HG02970 (cell line): ENCODE measurements at regions not wholly inside any gene's neighbourhood (a gene's known extent, or its start where the extent isn't known, plus 50 kb on each side); places are given as distances from the start of the nearest gene placed in this dataset.

Experiments used
- ATAC-seq: cut with Tn5 transposase; IDR thresholded peaks from one replicate; pipeline ENCODE4 v1.9.1; 2021; ENCODE audit warnings: mild to moderate bottlenecking, moderate library complexity, moderate number of reproducible peaks; ENCODE audit not compliant: unreplicated experiment, low FRiP score

DNA sequence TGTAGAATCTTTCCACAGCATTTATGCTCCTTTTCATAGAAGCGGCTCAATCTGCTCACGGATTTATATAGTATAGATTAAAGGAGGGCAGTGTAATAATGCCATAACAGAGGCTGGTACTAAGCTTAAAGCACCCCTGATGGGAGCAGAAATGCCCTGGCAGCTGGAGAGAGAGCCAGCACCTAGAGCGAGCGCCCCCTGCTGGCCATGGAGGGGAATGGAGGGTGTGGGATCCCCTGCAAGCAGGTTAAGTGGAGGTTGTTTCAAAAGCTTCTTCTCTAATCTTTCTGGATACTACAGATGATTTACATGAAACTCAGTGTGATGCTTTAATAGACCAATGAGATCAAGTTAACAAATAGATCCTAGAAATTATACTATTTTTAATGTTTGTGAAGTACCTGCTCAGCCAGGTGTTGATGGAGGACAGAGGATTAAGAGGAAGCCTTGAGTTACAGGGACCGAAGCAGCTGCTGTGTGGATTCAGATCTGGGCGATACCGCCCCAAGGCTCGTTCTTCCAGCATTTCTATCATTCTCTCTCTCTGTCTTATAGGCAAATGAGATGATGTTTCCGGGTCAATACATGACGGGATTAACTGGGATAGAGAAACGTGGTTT is 1519.3 kb upstream of the TMEM132C start:
- ATAC-seq: no peak

DNA sequence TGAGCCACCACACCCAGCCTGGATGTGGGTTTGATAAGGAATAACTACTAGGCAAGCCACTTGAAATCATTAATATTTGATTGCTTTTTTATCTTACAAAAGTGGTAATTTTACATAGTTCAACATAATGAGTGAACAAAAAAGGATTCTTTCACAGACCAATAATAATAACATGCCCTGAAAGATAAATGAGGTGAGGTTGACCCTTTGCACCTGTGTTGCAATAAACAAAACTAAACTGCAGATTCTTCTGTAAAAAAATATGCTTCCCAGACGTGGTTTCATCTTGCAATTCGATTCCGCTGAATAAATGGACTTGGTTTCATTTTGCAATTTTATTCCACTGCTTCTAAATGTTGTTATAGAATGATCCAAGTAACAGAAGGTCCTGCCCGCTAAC is 1514.9 kb upstream of the TMEM132C start:
- ATAC-seq: no peak

DNA sequence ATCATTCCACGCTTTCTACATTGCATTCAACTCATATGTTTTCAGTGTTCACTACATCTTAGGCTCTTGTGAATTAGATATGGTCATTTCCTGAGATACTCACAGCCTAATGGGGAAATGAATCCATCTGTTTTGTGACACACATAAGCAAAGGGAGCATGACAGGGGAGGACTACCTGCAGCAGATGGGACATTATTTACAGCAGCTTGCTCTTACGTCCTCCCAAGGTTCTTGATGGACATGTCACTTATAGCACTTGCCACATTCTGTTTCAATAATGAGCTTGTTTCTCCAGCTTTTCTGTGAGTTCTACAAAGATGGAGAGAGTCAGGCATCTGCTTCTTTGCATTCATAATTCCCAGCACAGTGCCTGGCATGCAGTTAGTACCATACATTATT is 1509.6 kb upstream of the TMEM132C start:
- no peak for ATAC-seq

DNA sequence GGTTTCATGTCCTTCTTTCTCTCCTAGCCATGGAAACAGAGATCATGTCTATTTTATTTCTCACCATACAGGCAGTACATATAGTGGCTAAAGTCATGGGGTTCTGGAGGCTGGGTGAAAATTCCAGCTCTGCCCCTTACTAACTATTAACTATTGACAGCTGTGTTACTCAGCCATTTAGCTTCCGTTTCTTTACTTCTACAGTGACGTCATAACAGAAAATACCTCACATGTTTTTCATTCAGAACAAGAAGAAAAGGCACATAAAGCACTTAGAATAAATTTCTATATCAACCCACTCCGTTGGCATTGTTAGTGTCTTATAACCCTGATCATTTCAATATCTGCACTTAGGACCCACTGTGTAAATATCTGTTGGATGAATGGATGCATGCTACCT is 1506.9 kb upstream of the TMEM132C start:
- no peak for ATAC-seq

DNA sequence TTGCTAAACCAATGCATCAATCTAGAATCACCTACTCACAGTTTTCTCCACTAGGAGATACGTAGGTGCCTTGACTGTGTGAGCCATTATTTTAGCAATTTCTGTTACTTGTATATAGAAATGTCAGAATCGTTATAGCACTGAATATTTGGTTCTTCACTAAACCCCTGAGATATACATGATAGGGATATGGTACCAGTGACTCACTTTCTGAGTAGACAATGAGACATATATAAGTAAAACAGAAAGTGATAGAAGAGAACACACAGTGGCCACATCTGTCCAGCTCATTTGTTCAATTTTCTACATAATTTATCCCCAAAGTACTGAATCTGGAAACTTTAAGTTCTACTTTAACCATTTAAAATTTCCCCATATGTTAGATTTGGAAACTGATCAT is 1505.5 kb upstream of the TMEM132C start:
- ATAC-seq: no peak

DNA sequence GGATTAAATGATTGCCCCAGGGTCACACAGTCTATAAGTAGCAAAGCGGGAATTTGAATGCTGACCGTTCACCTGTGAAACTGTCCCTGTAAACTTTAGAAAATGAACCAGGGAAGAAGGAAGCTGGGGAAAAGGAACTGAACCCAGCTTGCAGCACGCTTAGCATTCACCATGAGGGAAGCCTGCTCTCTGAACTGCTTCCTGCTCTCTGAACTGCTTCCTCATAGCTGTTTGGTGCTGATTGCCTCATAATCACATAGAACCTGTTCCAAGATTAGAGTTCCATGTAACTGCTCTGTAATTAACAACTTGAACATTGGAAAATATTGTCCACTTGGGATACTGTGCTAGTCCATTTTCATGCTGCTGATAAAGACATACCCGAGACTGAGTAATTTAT is 1504.8 kb upstream of the TMEM132C start:
- no peak for ATAC-seq

DNA sequence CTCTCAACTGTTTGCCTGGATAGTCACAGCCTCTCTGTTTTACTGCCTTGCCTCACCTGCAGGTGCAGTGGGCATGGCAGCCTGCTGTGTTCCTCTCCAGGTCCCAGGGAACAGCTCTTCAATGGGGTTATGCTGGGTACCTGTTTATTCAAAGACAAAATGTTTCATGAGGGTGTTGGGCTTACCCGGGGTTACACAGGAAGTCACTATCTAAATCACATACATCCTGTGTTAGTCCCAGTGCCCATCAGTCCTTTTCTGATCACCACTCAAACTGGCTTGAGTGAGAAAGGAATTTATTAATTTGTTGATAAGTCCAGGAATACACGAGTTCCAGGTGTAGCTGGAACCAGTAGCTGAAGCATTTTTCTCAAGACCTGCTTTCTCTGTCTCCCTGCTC is 1503.6 kb upstream of the TMEM132C start:
- no peak for ATAC-seq

DNA sequence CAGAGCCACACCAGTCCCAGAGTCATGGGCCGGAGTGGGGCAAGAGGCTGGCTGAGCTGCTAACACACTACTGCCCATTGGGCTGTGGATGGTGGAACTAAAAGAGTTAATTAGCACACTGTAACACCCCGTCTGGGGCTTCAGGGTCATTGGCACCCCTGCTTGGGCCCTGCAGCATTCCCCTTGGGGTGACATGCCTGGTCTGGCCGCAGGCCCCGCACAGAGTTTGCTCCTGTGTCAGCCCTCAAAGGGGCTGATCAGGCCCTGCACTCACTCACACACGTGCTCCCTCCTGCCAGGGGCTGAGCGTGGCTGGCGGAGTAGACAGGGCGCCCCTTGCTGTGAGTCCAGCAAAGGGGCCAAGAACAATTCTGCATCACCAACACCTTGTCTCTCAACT is 1499.6 kb upstream of the TMEM132C start:
- no peak for ATAC-seq

DNA sequence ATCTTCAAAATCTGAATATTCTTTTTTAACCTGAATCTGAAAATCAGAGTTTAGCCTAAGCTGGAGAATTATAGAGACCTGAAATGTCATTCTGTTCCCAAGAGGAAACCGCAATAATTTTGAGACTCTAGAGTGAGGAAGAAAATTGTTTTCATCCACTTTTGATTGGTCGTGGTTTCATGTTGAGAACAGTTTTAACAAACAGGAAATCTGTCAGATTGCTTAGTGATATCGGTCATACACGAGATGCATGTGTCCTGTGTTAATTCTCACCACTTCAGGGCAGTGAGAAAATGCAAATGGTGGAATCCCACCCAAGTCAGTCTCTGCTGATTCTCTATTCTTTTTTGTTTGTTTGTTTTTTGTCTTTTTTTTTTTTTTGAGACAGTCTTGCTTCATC is 1498.5 kb upstream of the TMEM132C start:
- ATAC-seq: no peak

DNA sequence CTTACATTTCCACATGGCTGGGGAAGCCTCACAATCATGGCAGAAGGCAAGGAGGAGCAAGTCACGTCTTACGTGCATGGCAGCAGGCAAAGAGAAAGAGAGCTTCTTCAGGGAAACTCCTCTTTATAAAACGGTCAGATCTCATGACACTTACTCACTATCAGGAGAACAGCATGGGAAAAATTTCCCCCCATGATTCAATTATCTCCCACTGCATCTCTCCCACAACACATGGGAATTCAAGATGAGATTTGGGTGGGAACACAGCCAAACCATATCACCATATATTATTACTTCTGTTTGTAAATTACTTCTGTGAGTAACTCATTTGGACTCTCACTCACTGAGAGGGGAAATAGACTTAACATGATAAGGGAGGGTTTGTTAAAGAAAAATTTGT is 1496.8 kb upstream of the TMEM132C start:
- no peak for ATAC-seq

DNA sequence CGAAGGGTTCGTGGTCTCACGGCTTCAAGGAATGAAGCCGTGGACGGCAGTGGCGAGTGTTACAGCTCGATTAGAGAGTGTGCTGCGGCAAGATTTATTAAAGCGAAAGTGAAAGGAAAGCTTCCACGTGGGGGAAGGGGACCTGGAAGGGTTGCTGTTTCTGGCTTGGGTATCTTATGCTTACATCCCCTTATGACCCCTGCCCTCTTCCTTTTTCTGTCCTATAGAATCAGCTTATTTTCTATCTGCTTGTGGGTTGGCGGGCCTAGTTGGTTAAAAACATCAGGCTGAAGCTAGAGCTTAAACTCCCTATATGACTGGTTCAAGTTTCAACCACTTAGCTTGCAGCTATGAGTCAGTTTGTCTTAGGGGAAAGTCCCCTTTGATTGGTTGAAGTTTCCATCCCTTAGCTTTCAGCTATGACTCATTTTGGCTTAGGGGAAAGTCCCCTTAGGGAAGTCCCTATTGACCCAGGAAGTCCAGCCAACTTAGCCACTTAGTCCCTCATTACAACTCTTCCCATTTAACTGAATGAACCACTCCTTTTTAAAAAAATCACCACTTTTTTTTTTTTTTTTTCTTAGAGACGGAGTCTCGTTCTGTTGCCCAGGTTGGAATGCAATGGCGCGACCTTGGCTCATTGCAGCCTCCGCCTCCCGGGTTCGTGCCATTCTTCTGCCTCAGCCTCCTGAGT is 1494.7 kb upstream of the TMEM132C start:
- peak; percentile 90 for ATAC-seq

DNA sequence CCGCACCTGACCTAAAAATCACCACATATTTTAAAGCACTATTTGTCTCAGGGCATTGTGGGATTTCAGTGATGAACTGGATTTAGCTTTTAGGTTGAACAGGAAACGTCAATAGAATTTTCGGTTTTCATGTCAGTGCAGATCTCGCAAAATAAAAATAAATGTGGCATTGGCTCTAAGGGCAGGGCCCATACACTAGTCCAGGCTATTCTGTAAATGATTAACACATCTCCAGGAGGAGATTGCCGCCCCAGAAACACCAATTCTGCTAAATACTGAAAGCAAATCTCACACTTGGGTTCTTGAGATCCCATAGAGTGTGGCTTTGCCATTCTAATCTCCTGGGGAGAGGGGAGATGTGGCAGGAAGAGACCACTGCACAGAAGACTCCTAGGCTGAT is 1494.0 kb upstream of the TMEM132C start:
- no peak for ATAC-seq

DNA sequence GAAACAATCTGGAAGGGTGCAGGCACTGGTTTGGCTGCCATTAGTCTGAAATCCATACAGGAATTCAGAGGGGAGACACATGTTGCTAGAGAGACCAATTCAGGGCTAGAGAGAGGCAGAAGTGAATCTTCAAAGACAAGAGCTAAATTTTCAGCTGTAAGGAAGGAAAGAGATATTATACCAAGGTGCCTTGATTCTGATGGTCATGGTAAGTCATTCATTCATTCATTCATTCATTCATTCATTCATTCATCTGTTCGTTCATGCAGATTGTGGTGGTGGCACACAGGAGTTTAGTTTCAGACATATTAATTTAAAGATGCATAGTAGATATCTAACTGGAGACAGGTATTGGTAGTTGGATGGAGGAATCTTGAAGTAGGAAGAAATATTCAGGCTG is 1493.5 kb upstream of the TMEM132C start:
- ATAC-seq: no peak

DNA sequence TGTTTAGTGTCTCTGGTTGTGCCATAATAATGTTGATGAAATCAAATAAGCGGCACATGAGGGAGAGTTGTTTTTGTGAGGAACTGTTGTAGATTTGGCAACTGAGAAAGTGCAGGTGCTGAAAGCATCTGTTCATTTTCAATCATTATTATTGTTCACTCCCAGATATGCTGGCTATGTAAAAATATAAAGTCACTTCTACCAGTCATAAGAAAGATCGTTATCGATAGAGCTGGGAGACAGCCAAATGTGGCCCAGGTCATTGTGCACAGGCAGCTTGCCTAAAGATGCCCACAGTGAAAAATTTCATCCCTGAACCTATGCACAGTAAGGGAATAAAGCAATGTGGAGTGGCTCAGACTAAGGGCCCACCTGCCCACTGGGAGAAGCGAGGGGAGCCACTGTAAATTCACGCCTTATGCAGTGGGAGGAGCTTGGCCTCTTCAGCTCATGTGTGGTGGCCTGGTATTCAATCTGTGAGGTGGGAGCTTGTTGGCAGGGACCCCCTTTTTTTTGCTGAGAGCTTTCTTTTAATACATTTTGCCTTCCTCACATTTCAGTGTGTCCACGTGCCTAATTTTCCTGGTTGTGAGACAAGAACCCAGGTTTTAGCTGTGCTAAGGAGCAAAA is 1490.8 kb upstream of the TMEM132C start:
- ATAC-seq: no peak

DNA sequence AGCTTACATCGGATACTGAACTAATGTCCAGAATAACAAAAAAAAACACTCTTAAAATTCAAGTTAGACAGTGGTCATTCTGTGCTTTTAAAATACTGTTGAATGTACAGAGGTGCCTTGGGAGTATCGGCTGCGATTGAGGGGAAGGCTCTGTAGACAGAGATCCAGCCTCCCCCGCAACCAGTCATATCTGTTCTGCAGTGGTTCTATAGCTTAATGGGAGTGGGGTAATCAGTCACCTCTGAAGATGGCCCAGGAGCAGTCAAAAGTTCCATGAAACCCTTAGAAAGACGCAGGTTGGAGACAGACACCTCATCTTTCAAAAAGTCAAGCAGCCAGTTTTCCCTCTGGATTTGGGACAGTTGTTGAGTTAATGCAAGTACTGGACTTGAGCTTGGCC is 1486.6 kb upstream of the TMEM132C start:
- no peak for ATAC-seq

DNA sequence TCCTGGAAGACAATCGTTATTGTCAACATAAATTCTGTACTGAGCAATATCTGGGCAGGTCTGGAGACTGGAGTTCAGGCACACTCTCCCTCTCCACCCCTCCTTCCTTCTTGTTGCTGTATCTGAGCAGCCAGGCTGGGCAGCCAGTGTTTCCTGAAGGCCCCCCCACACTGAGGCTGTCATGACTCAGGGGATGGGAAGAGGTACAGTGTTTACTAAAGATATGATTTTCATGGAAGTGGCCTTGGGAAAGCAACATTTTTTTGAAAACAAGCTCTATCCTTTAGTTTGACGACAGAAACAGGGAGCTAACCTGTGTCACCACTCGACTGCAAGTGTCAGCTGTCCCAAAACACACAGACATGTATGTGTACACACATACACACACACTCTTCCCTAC is 1485.4 kb upstream of the TMEM132C start:
- ATAC-seq: no peak

DNA sequence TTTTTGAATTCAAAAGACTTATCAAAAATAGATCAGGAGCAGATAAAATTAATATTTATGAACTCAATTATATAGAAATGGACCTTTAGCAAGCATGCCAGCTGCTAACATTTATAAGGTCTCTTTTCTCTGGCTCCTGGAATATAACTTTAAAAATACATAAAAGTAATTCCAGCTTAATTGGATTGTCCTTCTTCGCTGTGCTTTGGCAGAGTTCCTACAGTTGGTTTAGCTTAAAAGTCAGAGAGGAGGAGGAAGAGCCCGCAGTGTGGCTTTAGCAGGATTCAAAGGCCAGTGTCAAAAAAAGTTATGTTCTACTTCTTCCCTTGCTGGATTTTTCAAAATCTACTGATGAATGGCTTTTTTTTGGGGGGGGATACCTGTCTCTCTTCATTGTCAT is 1484.9 kb upstream of the TMEM132C start:
- no peak for ATAC-seq

DNA sequence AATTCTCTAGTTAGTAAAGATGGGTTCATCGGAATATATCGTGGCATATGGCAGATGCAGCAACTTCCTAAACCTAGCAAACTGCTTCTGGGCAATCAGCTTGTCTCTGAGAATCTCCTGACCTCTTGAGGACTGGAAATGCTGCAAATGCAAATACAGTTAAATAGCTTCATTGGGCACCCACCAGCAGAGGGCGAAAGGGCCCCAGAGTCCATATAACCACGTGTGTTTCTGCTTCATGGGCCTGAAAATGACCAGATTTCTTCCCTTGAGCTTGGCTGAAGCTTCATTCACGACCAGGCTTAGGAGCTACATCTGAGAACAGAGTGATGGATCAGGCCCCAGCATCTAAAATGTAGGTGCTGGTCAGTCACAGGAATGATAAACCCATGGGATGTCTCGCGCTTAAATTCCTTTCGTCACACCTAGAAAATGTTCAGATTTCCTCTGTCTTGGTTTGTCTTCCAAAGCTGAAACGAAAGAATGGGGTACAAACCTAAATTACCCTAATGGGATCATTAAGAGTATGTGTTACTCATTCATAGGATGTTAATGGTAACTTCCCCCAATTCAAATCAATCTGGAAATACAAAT is 1482.5 kb upstream of the TMEM132C start:
- no peak for ATAC-seq

DNA sequence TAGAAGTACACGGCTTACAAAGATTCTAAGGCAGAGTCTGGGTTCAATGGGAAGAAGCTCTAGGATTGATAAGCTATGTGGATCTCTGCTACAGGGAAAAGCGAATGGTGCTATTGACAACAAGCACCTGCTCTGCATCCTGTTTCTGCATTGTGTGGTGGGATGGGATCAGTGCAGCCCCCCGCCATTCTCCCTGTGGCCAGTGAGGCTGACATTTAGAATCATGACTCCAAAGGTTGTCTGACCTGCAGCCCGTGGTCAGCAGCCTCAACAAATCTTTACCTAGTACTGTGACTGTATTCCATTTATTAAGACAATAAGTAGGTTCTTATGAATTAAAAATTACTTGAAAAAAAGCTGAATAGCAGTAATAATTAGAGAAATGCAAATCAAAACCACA is 1477.0 kb upstream of the TMEM132C start:
- ATAC-seq: no peak

DNA sequence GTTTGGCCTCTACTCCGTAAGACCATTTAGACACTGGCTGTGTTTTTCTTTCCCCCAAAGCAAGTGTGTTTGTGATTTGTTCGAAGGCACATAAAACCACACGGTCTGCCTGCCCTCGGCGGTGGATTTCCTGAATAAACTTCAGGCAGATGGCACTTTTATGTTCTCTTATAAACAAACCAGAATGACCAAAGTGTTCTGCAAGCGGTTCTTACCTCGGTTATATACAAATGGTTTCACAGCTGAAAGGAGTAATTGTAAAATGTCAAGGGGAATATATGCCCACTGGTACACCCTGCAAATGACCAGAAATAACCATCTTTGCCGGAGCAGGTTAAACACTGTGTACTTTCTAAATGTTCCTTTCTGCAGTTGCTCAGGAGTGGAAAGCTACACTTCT is 1475.8 kb upstream of the TMEM132C start:
- ATAC-seq: no peak

DNA sequence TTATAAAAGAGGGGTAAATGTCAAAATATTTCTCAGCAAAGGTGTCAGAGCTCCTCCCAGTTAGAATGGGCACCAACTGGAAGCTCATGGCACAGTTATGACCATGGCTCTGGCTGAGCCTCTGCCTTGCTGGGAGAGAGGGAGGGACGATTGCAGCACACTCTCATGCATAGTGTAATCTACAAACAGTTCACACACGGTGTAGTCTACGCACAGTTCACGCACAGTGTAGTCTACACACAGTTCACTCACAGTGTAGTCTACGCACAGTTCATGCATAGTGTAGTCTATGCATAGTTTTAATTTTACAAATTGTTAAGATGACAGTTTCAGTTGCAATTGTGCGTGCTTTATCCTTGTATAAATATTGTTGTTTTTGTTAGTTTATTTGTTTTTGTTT is 1474.6 kb upstream of the TMEM132C start:
- ATAC-seq: no peak

DNA sequence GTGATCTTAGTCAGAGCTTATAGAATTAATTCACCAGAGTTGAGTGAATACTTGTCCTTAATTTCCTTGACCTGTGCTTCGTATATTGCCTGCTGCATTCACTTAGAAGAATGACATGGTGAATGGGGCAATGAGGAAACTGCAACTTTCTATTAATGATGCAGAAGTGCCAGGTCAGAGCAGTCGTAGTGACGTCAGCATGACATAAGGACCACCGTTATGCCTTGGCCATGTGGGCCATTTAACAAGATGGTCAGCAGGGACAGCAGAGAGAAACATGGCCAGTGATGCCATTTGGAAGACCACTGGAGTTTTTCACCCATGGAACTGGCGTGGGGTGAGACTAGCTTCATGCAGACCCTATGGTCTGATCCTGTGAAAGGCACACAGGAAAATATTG is 1469.4 kb upstream of the TMEM132C start:
- ATAC-seq: no peak
